OCI-LY1 (cell line): ENCODE measurements at regions not wholly inside any gene's neighbourhood (a gene's known extent, or its start where the extent isn't known, plus 50 kb on each side); places are given as distances from the start of the nearest gene placed in this dataset.

ENCODE experiments used
- H2AFZ ChIP-seq: fragments of 200-600 bp; sonication (generic), shearing (Covaris generic); 2 replicates; pipeline ENCODE4 v1.6.0; 2014; ENCODE audit warnings: antibody characterized with exemption, mild to moderate bottlenecking, low read length
- H3F3A ChIP-seq: fragments of 200-600 bp; sonication (generic), shearing (Covaris generic); 2 replicates; pipeline ENCODE4 v1.6.0; 2014; ENCODE audit warnings: mild to moderate bottlenecking, antibody characterized with exemption, low read length, moderate library complexity; ENCODE audit not compliant: insufficient read depth
- H3K27ac ChIP-seq: fragments of 200-600 bp; sonication (generic); 2 replicates; pipeline ENCODE4 v1.5.1; 2014; ENCODE audit warnings: low read length, mixed run types, mild to moderate bottlenecking, low read depth; ENCODE audit not compliant: poor library complexity, severe bottlenecking
- H3K27me3 ChIP-seq: fragments of 200-600 bp; sonication (generic); 2 replicates; pipeline ENCODE4 v1.6.0; 2014; ENCODE audit warnings: antibody characterized with exemption, mild to moderate bottlenecking, low read length, moderate library complexity; ENCODE audit not compliant: insufficient read depth
- H3K36me3 ChIP-seq: fragments of 200-600 bp; sonication (generic); 2 replicates; pipeline ENCODE4 v1.6.1; 2014; ENCODE audit warnings: mild to moderate bottlenecking, antibody characterized with exemption, low read length, moderate library complexity, mixed read lengths; ENCODE audit not compliant: insufficient read depth
- H3K4me1 ChIP-seq: fragments of 200-600 bp; sonication (generic); 2 replicates; pipeline ENCODE4 v1.5.1; 2014; ENCODE audit warnings: mild to moderate bottlenecking, low read length, moderate library complexity; ENCODE audit not compliant: insufficient read depth, severe bottlenecking
- H3K4me2 ChIP-seq: fragments of 200-600 bp; sonication (generic), shearing (Covaris generic); 2 replicates; pipeline ENCODE4 v1.6.1; 2014; ENCODE audit warnings: low read length
- H3K4me3 ChIP-seq: fragments of 200-600 bp; sonication (generic); 2 replicates; pipeline ENCODE4 v1.5.1; 2014; ENCODE audit warnings: low read length, low read depth, mild to moderate bottlenecking, mixed read lengths; ENCODE audit not compliant: poor library complexity, severe bottlenecking
- H3K79me2 ChIP-seq: fragments of 200-600 bp; shearing (Covaris generic); 2 replicates; pipeline ENCODE4 v1.6.1; 2016; ENCODE audit warnings: mixed run types, low read length, mixed read lengths; ENCODE audit not compliant: insufficient read depth
- H3K9ac ChIP-seq: fragments of 200-600 bp; sonication (generic), shearing (Covaris generic); 2 replicates; pipeline ENCODE4 v1.6.1; 2014; ENCODE audit warnings: mild to moderate bottlenecking, low read length, mixed read lengths
- H3K9me2 ChIP-seq: fragments of 200-600 bp; sonication (generic), shearing (Covaris generic); 2 replicates; pipeline ENCODE4 v1.6.1; 2014; ENCODE audit warnings: low read depth, mild to moderate bottlenecking, low read length, mixed read lengths
- H3K9me3 ChIP-seq: fragments of 200-600 bp; shearing (Covaris generic); 2 replicates; pipeline ENCODE4 v1.6.1; 2014; ENCODE audit warnings: low read length, mixed read lengths
- H4K20me1 ChIP-seq: fragments of 200-600 bp; sonication (generic), shearing (Covaris generic); 2 replicates; pipeline ENCODE4 v1.6.0; 2016; ENCODE audit warnings: mild to moderate bottlenecking, low read length; ENCODE audit not compliant: insufficient read depth
- EZH2 ChIP-seq: fragments of 200-600 bp; sonication (generic), shearing (Covaris generic); IDR thresholded peaks from 2 replicates; pipeline ENCODE4 v1.8.0; 2017; ENCODE audit warnings: borderline replicate concordance, mixed run types, mild to moderate bottlenecking, antibody characterized with exemption, low read length, moderate library complexity, mixed read lengths
- TF ChIP-seq, protein P1 (sequence below): fragments of 200-600 bp; sonication (generic), shearing (Covaris generic); IDR thresholded peaks from 2 replicates; pipeline ENCODE4 v1.5.1; 2017; ENCODE audit warnings: mild to moderate bottlenecking, antibody characterized with exemption, low read length, moderate library complexity, mixed read lengths

GRCh38 chr10:4719036-4719435 lies 107.0 kb upstream of the AKR1E2 start:
- Histone ChIP-seq H3K27ac (no peak overlapping the region), H3K27me3 (no peaks in the 10 kb centered on the region), H3K9ac (no peak overlapping the region), H3K79me2 (no peaks in the 10 kb centered on the region), H3F3A (no peaks in the 10 kb centered on the region), H2AFZ (no peak overlapping the region), H3K4me3 (no peak overlapping the region), H3K9me2 (no peaks in the 10 kb centered on the region), H3K4me2 (no peak overlapping the region), H3K36me3 (no peaks in the 10 kb centered on the region), H3K9me3 (no peaks in the 10 kb centered on the region), H3K4me1 (no peaks in the 10 kb centered on the region), H4K20me1 (no peaks in the 10 kb centered on the region)
- TF ChIP-seq EZH2 = no peak
- TF ChIP-seq, protein P1, sequence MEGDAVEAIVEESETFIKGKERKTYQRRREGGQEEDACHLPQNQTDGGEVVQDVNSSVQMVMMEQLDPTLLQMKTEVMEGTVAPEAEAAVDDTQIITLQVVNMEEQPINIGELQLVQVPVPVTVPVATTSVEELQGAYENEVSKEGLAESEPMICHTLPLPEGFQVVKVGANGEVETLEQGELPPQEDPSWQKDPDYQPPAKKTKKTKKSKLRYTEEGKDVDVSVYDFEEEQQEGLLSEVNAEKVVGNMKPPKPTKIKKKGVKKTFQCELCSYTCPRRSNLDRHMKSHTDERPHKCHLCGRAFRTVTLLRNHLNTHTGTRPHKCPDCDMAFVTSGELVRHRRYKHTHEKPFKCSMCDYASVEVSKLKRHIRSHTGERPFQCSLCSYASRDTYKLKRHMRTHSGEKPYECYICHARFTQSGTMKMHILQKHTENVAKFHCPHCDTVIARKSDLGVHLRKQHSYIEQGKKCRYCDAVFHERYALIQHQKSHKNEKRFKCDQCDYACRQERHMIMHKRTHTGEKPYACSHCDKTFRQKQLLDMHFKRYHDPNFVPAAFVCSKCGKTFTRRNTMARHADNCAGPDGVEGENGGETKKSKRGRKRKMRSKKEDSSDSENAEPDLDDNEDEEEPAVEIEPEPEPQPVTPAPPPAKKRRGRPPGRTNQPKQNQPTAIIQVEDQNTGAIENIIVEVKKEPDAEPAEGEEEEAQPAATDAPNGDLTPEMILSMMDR = no peak

- Histone ChIP-seq H2AFZ (no peak overlapping the region), H3F3A (no peaks in the 10 kb centered on the region), H3K4me2 (no peak overlapping the region), H3K9me2 (no peaks in the 10 kb centered on the region), H3K79me2 (no peaks in the 10 kb centered on the region), H3K27me3 (no peaks in the 10 kb centered on the region), H3K27ac (no peak overlapping the region), H3K4me1 (no peaks in the 10 kb centered on the region), H3K9me3 (no peaks in the 10 kb centered on the region), H3K4me3 (no peak overlapping the region), H4K20me1 (no peaks in the 10 kb centered on the region), H3K36me3 (no peaks in the 10 kb centered on the region), H3K9ac (no peak overlapping the region)
- no peak for TF ChIP-seq EZH2
- TF ChIP-seq, protein P1 = no peak
Measured at GRCh38 chr10:4718544-4718943, 107.5 kb upstream of the AKR1E2 start.

DNA sequence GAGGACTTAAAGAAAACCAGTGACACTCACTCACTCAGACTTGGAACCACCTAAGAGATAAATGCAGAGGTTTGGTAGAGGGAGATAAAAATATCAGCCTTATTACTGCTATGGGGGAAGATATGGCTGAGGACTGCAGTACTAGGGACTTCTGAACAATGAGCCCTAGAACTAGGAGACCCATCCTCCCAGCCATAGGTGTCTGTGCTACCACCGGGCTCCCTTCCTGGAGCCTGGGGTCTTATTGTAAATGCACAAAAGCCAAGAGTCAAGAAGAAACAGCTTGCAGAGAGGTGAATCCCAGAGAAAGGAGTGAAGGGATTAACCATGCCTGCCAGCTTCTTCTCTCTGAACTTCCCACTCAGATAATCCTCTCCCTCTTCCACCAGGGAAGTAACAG lies 108.3 kb upstream of the AKR1E2 start:
- Histone ChIP-seq H2AFZ (no peak overlapping the region), H3K9me2 (no peaks in the 10 kb centered on the region), H3K27ac (no peak overlapping the region), H3K9me3 (no peaks in the 10 kb centered on the region), H3K4me1 (no peaks in the 10 kb centered on the region), H3K36me3 (no peaks in the 10 kb centered on the region), H3F3A (no peaks in the 10 kb centered on the region), H3K9ac (no peak overlapping the region), H3K27me3 (no peaks in the 10 kb centered on the region), H3K79me2 (no peaks in the 10 kb centered on the region), H3K4me2 (no peak overlapping the region), H3K4me3 (no peak overlapping the region), H4K20me1 (no peaks in the 10 kb centered on the region)
- TF ChIP-seq, protein P1 = no peak
- TF ChIP-seq EZH2 = no peak
